Hematopoietic multipotent progenitor cell treated with erythropoietin and hydrocortisone succinate and interleukin-3 and kit ligand, for 4 days (in vitro differentiated cells): ENCODE measurements at regions not wholly inside any gene's neighbourhood (a gene's known extent, or its start where the extent isn't known, plus 50 kb on each side); places are given as distances from the start of the nearest gene placed in this dataset.
"Not testable (repeated sequence)": the region's sequence is repeated elsewhere in the genome, so short reads cannot be mapped to it uniquely, and the experiment has no call there.

Source experiments
- DNase-seq: peaks from one replicate; pipeline ENCODE4 v3.0.0-alpha.2; 2015

DNA sequence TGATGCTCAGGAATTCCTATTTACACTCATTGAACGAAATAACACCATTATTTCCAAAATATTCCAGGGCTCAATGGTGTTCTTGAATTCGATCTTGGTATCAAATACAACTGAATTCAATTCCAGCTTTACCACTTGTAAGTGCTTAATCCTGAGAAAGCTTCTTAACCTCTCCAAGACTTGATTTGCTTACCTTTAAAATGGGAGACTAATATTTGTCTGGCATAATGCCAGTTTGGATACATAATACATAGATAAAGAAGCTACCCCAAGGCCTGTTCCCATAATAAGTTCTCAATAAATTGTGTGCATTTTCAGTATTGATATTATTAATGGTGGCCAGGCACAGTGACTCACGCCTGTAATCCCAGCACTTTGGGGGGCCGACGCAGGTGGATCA is 368.9 kb upstream of the MAF start:
- DNase-seq, result no peak

GRCh38 chr16:79966226-79966625 is 365.7 kb upstream of the MAF start:
- DNase-seq, result no peak

GRCh38 chr16:79965718-79966117 is 365.2 kb upstream of the MAF start:
- DNase-seq, result no peak

DNA sequence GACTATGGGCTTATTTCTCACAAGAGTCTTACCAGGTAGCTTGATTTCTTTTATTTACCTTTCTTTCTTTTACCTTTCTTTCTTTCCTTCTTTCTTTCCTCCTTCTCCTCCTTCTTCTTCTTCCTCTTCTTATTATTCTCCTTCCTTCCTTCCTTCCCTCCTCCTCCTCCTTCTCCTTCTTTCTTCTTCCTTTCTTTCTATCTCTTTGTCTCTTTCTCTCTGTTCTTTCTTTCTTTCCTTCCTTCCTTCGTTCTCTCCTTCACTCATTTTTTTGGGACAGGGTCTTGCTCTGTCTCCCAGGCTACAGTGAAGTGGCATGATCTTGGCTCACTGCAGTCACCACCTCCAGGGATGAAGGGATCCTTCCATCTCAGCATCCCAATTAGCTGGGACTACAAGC is 363.6 kb upstream of the MAF start:
- no peak for DNase-seq

- no peak for DNase-seq
Observed at GRCh38 chr16:79962962-79963361, 362.4 kb upstream of the MAF start.

DNA sequence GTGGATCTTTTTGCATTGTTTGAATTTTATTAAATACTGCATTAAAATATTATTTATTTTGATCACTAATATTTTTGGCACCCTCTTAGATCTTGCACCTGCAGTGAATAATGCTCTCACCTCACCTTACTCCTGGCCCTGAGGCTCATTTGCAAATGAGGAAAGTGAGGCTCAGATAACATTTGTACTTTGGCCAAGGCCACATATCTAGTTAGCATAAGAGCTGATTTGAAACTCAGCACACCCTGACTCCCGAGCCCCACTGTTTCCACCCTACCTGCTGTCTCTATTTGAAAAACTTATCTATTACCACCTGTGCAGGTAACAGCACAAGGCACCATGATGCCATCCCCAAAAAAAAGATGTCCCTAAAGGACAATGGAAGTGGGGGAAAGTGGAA is 358.7 kb upstream of the MAF start:
- DNase-seq, result no peak

DNA sequence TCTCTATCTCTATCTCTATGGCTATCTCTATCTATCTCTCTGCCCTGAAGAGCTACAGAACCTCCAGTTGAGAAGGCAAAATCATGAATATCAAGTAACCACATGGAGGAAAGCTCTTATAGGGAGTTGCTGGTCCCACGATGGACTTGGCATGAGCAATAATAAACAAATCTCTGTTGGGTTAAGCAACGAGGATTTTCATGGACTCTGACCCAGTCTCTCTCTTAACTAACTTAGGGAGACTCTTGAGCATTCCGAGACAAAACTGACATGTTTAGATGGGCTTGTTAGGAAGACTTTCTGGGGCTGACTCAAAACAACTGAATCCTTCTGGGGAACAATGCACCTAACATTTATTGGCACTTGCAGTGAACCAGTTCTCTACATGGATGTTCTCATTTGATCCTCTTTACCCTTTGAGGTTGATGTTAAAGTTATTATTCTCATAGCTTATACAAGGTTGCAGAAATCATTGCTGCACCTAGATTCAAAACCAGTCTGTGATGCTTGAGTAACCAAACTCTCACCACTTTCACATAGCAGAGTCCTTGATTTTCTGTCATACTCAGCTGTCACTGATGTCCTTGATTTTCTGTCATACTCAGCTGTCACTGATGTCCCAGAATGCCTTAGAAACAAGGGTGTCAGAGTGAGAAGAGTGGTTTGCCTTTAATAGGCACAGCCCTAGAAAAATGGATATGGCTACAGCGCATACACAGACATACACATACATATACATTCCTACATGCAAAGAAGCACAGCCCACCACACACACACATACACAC is 354.6 kb upstream of the MAF start:
- no peak for DNase-seq

DNA sequence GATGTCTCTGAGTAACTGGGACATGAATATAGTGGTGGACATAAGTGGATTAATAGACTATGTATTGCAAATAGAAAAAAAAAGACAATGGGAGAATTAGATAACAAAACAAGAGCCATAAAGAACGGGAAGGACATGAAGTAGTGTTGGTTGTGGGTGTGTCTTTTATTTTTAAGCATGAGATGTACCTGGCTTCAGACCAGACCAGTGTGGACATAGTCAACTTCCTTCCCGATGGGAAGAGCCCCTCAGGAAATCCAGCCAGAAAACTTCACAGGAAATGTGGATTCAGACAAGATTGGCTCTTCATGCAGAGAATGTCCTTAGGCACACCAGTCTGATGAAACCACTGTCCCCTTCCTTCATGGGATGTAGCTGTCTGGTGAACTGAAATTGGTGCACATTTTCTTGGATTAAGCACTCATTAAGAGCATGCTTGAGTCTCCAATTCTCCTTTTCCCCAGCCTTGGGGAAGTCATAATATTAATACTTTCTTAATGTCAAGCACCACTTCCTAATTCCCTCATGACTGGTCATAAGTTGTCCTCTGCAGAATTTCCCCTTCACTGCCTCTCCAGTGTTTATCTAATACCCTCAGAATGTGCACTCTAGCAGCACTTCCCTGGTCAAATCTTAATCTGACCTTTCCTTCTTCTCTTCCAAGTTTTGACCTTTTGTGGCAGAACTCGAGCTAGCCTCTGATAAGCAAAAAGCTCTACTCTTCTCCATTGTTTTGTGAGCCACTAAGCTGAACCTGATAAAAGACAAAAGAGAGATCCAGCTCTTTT is 350.6 kb upstream of the MAF start:
- DNase-seq, result peak; percentile 26

GRCh38 chr16:79949417-79949816 is 348.9 kb upstream of the MAF start:
- no peak for DNase-seq

- DNase-seq, result no peak
Observed at GRCh38 chr16:79947771-79948170, 347.2 kb upstream of the MAF start.

DNA sequence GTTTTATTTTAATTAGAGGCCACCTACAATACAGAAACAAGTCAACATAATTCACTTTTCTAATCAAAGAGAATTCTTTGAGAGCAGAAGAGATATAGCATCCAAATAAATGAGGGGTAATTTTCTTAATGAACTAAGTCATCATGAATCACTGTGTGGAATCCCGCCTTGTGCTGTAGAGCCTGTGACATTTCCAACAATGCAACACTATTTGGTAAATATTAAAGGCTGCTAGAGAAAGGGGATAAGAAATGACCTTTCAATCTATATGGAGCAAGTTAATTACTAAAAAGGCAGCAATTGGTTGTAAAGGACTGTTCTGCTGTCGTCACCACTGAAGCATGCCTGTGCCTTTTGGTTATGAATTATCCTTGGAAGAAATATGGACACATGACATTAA is 345.7 kb upstream of the MAF start:
- DNase-seq, result no peak

- DNase-seq, result no peak
Observed at GRCh38 chr16:79943736-79944135, 343.2 kb upstream of the MAF start.

GRCh38 chr16:79938575-79938974 is 338.0 kb upstream of the MAF start:
- DNase-seq, result no peak

- not testable (repeated sequence) for DNase-seq
Observed at GRCh38 chr16:79937671-79938070, 337.1 kb upstream of the MAF start.

DNA sequence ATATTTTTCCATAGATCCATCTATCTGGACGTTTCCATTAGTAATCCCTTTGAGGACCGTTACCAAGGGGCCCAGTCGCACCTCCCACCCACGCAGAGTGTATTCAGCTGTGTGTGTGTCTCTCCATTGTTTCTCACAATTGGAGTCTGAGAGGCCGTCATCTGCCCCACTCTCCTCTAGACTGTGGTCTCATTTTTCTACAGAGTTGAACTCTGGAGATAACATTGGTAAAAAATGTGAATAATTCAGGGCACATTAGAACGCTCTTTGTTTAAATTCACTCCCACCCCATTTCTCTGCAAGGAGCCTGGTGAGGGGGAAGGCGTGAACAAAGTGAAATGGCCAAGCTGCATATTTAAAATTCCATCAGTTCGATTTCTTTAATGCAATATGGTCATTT is 333.1 kb upstream of the MAF start:
- no peak for DNase-seq

DNA sequence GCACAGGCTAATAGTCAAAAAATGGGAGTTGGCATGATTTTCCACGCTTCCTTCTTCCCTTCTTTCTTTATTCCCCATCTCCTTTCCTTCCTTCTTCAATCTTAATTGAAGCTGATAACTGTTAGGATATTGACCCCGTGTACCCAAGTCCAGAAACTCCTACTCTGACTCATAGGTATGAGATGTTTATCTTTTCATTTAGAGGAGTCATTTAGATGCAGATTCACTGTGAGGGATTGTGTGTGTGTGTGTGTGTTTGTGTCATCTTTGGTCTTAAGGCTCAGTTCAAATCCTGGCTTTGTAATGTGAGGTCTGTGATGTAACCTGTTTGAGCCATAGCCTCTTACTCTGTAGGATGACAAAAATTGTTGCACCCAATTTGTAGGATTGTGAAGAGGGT is 332.0 kb upstream of the MAF start:
- DNase-seq, result no peak

GRCh38 chr16:79931721-79932120 is 331.2 kb upstream of the MAF start:
- no peak for DNase-seq

DNA sequence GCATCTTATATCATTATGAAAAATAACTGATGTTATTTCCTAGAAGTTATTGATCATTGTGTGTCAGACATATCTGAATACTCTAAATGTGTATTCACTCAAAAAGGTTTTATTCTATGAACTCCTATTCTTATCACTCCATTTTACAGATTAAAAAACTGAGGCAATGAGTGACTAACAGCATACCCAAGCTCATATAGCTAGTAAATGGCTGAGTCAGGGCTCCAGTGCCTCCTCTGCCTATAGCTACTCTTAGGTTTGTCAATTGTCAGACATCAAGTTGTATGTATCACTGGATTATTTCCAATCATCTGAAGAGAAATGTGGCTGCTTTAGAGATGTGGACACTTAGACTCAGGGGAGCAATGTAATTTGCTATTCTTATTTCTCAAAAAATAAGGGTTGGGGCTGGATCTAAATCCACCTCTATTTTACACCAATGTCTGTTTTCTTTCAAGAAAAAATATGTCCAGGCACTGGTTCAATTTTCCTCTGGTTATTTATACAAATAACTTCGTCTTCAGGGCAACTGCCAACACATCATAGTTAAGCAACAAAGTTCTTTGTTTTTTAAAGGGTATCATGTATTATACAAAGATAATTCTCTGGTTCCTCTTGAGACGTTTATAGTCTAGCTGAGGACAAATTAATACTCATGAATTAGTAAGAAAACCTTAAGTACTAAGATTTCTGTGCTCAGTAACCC is 328.9 kb upstream of the MAF start:
- no peak for DNase-seq

- no peak for DNase-seq
Observed at GRCh38 chr16:79928142-79928873, 327.8 kb upstream of the MAF start.

GRCh38 chr16:79926451-79927205 is 326.1 kb upstream of the MAF start:
- DNase-seq, result no peak

DNA sequence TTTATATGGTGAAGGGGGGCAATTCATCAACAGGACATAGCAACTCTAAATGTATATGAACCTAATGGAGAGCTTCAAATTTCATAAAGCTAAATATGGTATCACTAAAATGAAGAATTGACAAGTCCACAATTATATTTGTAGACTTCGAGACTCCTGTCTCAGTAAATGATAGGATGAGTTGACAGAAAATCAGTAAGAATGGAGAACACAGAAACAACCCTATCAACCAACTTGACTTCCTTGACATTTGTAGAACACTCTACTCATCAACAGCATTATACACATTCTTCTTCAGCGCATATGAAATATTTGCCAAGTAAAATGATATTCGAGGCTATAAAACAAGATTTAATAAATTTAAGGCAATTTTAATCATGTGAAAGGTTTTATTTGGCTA is 322.9 kb upstream of the MAF start:
- DNase-seq, result no peak

DNA sequence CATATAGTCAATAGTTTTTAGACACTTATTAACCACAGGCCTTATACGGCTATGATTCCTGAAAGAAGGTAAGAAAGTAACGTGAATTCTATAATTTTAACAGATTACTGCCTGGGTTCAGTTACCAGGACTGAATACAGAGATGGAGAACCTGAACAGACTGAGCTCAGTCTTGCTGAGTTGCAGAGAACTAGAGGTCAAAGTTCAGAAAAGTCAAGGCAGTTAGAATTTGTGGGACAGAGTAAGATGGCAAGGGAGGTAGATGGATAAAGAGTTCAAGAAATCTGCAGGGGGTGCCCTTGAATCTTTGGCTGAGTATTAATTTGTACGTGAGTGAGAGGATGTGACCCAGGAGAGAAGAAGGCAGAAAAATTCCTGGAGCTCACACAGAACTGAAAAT is 320.1 kb upstream of the MAF start:
- no peak for DNase-seq
